Heart right ventricle (tissue), 16 donors: ENCODE measurements at regions not wholly inside any gene's neighbourhood (a gene's known extent, or its start where the extent isn't known, plus 50 kb on each side); places are given as distances from the start of the nearest gene placed in this dataset.

Source experiments
- ATAC-seq, 8 donors: fragments of 200-7000 bp; cut with Tn5 transposase; one replicate each; pipeline ENCODE4 v1.9.1; 2020; ENCODE audit warnings: mild to moderate bottlenecking in 8 of 8, moderate library complexity in 8 of 8, moderate number of reproducible peaks in 1 of 8
- DNase-seq, 2 donors: peaks; one replicate each; pipeline ENCODE4 v3.0.0-alpha.2; 2020
- H3K27ac ChIP-seq, 10 donors: fragments of 200-600 bp; sonication (generic) in 2 of 10; one replicate each; pipeline versions ENCODE4 v1.5.0 to v1.8.0; 2020 to 2022; ENCODE audit warnings: mild to moderate bottlenecking in 3 of 10
- H3K27me3 ChIP-seq, 7 donors: fragments of 200-600 bp; one replicate each; pipeline ENCODE4 v1.8.0; 2021 to 2022; ENCODE audit warnings: mild to moderate bottlenecking in 2 of 7
- H3K36me3 ChIP-seq, 9 donors: fragments of 200-600 bp; sonication (generic) in 1 of 9; one replicate each; pipeline versions ENCODE4 v1.5.0 to v1.8.0; 2020 to 2022; ENCODE audit warnings: mild to moderate bottlenecking in 2 of 9
- H3K4me1 ChIP-seq, 9 donors: fragments of 200-600 bp; sonication (generic) in 1 of 9; one replicate each; pipeline versions ENCODE4 v1.5.0 to v1.8.0; 2020 to 2022; ENCODE audit warnings: mild to moderate bottlenecking in 4 of 9
- H3K4me3 ChIP-seq, 10 donors: fragments of 200-600 bp; sonication (generic) in 2 of 10; one replicate each; pipeline versions ENCODE4 v1.5.0 to v1.8.0; 2020 to 2022; ENCODE audit warnings: mild to moderate bottlenecking in 7 of 10, moderate library complexity in 2 of 10
- H3K9me3 ChIP-seq, 11 donors: fragments of 200-600 bp in 10 of 11; sonication (generic) in 2 of 11; one replicate each; pipeline versions ENCODE4 v1.5.0 to v1.8.0; 2013 to 2022; ENCODE audit warnings: mild to moderate bottlenecking in 2 of 11, control low read depth in 1 of 11, moderate library complexity in 1 of 11
- CTCF ChIP-seq, 9 donors: fragments of 200-600 bp; sonication (generic) in 2 of 9; IDR thresholded peaks; one replicate each; pipeline versions ENCODE4 v1.5.0 to v1.8.0; 2021 to 2022; ENCODE audit warnings: antibody characterized with exemption in 9 of 9, mild to moderate bottlenecking in 5 of 9, moderate library complexity in 1 of 9
- WGBS, 2 donors: extraction: QIAGEN DNeasy Blood & Tissue Kit; methylation state at CpG; one replicate each; pipeline ENCODE4 v1.1.7; 2013; ENCODE audit warnings: inconsistent platforms in 1 of 2; 5-methylcytosine and 5-hydroxymethylcytosine counted together
- intact Hi-C, 10 donors: fragments of 100-400 bp; cut with DNase I; formaldehyde crosslinking; loops; one replicate each; pipeline versions ENCODE4 v1.11.1 to v1.14.2; 2022
- donor health status: Arrhythmogenic right ventricular cardiomyopathy.
- donor health status: ischemic (EF 13 %, LVEDD 7.1; RV severe dilation, severe dysfunction).
- donor health status: healthy with polysubstance abuse.
- donor health status: DM: no; HTN: yes; CAD: no.
- donor health status: DM: no; HTN: no; CAD: no.
- donor health status: ischemic (EF 25% LVEDD 6.9; RV normal size, moderate dysfunction).
- donor health status: ischemic (EF 25% LVEDD 5.7; RV mildly dilated, moderate dysfunction).
- donor health status: healthy.
- donor health status: DM: yes; HTN: yes; CAD: no.
- donor health status: Ischemic cardiomyopathy.
- donor health status: ischemic (EF 35%, LVEDD 5.7; RV mildly dilated, moderate dysfunction).
- donor health status: nonischemic (EF 11% LVEDD 7.7; RV severe dilation, severe dysfunction).
- donor health status: DM: yes; HTN: yes; CAD: no.
- donor health status: PGD.
- donor health status: ischemic (EF 29% LVEDD 5.4; RV normal size, mild dysfunction).
- donor health status: nonischemic (EF 23%, LVEDD 6.1; RV moderate dilation, normal function).

GRCh38 chr16:17803625-17804410 is 333.1 kb upstream of the XYLT1 start:
- Histone ChIP-seq H3K27me3 (peaks cover 0 to 42% (median 5%) of the 10 kb centered on the region in 7 donors), H3K4me1 (no peaks in the 10 kb centered on the region), H3K36me3 (no peaks in the 10 kb centered on the region), H3K27ac (no peak overlapping the region), H3K4me3 (no peak overlapping the region), H3K9me3 (no peaks in the 10 kb centered on the region)
- 53 to 61% methylated on average over 5 of the region's 5 CpGs for WGBS, 2 donors
- intact Hi-C loops, result loop anchor here in 1 of 10 donors (10.0 kb wide), 1 partner anchor 61 kb away; no protein-coding TSS in a partner anchor
- no peak for TF ChIP-seq CTCF (IDR thresholded peaks at IDR 0.05)
- ATAC-seq (no peak), DNase-seq (no peak)

- WGBS, 2 donors, result 82 to 83% methylated on average over 1 of the region's 1 CpG
- H3K36me3 ChIP-seq, result no peaks in the 10 kb centered on the region
Observed at GRCh38 chr16:17802571-17802970, 331.8 kb upstream of the XYLT1 start.

GRCh38 chr16:17801068-17801467 is 330.3 kb upstream of the XYLT1 start:
- 69 to 83% methylated on average over 1 of the region's 1 CpG for WGBS, 2 donors
- ATAC-seq, result no peak
- H3K27me3 ChIP-seq, result peaks cover 0 to 28% (median 4%) of the 10 kb centered on the region in 7 donors
- no peak for DNase-seq
- intact Hi-C loops, result loop anchor here in 1 of 10 donors (10.0 kb wide), 1 partner anchor 64 kb away; no protein-coding TSS in a partner anchor
- no peaks in the 10 kb centered on the region for H3K4me1 ChIP-seq
- no peak for TF ChIP-seq CTCF (IDR thresholded peaks at IDR 0.05)
- no peaks in the 10 kb centered on the region for H3K36me3 ChIP-seq
- no peaks in the 10 kb centered on the region for H3K9me3 ChIP-seq
- no peak overlapping the region for H3K27ac ChIP-seq
- H3K4me3 ChIP-seq, result no peak overlapping the region

More at GRCh38 chr16:17802571-17802970, 331.8 kb upstream of the XYLT1 start:
- no peak overlapping the region for H3K27ac ChIP-seq
- DNase-seq (no peak), ATAC-seq (no peak)
- intact Hi-C loops, result loop anchor here in 1 of 10 donors (10.0 kb wide), 1 partner anchor 62 kb away; no protein-coding TSS in a partner anchor
- TF ChIP-seq CTCF (IDR thresholded peaks at IDR 0.05), result no peak
- no peaks in the 10 kb centered on the region for H3K9me3 ChIP-seq
- no peak overlapping the region for H3K4me3 ChIP-seq
- peaks cover 0 to 40% (median 5%) of the 10 kb centered on the region in 7 donors for H3K27me3 ChIP-seq
- H3K4me1 ChIP-seq, result no peaks in the 10 kb centered on the region

- ATAC-seq (no peak), DNase-seq (no peak)
- Histone ChIP-seq H3K27me3 (peaks cover 0 to 16% (median 0%) of the 10 kb centered on the region in 7 donors), H3K9me3 (no peaks in the 10 kb centered on the region), H3K27ac (no peak overlapping the region), H3K4me3 (no peak overlapping the region), H3K4me1 (no peaks in the 10 kb centered on the region), H3K36me3 (no peaks in the 10 kb centered on the region)
- intact Hi-C loops, result loop anchor here in 1 of 10 donors (10.0 kb wide), 1 partner anchor 56 kb away; no protein-coding TSS in a partner anchor
- 63 to 68% methylated on average over 3 of the region's 3 CpGs for WGBS, 2 donors
- TF ChIP-seq CTCF (IDR thresholded peaks at IDR 0.05), result no peak
Observed at GRCh38 chr16:17798716-17799115, 328.0 kb upstream of the XYLT1 start.
